ENCODE measurements at regions not wholly inside any gene's neighbourhood (a gene's known extent, or its start where the extent isn't known, plus 50 kb on each side); places are given as distances from the start of the nearest gene placed in this dataset.

DNA sequence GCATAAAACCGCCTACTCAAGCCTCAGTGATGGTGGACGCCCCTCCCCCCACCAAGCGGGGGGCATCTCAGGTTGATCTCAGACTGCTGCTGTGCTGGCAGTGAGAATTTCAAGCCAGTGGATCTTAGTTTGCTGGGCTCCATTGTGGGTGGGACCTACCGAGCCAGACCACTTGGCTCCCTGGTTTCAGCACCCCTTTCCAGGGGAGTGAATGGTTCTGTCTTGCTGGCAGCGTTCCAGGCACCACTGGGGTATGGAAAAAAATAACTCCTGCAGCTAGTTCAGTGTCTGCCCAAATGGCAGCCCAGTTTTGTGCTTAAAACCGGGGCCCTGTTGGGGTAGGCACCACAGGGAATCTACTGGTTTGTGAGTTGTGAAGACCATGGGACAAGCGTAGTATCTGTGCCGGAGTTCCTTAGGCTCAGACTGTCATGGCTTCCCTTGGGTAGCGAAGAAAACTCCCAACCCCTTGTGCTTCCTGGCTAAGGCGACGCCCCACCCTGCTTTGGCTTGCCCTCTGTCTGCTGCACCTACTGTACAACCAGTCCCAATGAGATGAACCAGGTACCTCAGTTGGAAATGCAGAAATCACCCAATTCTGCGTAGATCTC lies 1334.5 kb upstream of the ADGRB3 start:
- FAIRE-seq = no peak

GRCh38 chr6:67292169-67292568 lies 1342.9 kb upstream of the ADGRB3 start:
- FAIRE-seq = no peak

- FAIRE-seq = no peak
Measured at GRCh38 chr6:67287566-67287965, 1347.5 kb upstream of the ADGRB3 start.

- FAIRE-seq = peak; percentile 21
Measured at GRCh38 chr6:67285770-67286495, 1349.1 kb upstream of the ADGRB3 start.

GRCh38 chr6:67277312-67277711 lies 1357.8 kb upstream of the ADGRB3 start:
- no peak for FAIRE-seq

GRCh38 chr6:67265996-67266921 lies 1368.8 kb upstream of the ADGRB3 start:
- FAIRE-seq = no peak

- FAIRE-seq = no peak
Measured at GRCh38 chr6:67252663-67253062, 1382.4 kb upstream of the ADGRB3 start.

GRCh38 chr6:67248077-67248476 lies 1387.0 kb upstream of the ADGRB3 start:
- no peak for FAIRE-seq

GRCh38 chr6:67244037-67244436 lies 1391.0 kb upstream of the ADGRB3 start:
- FAIRE-seq = peak; percentile 77

GRCh38 chr6:67237277-67237676 lies 1397.8 kb upstream of the ADGRB3 start:
- peak; percentile 74 for FAIRE-seq

DNA sequence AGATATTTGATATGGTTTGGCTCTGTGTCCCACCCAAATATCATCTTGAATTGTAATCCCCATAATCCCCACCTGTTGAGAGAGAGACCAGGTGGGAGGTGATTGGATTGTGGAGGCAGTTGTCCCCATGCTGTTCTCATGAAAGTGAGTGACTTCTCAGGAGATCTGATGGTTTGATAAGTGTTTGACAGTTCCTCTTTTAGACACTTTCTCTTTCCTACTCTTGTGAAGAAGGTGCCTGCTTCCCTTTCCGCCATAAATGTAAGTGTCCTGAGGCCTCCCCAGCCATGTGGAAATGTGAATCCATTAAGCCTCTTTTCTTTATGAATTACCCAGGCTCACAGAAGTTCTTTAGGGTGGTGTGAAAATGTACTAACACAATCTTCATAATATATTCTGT lies 1404.0 kb upstream of the ADGRB3 start:
- FAIRE-seq = no peak

DNA sequence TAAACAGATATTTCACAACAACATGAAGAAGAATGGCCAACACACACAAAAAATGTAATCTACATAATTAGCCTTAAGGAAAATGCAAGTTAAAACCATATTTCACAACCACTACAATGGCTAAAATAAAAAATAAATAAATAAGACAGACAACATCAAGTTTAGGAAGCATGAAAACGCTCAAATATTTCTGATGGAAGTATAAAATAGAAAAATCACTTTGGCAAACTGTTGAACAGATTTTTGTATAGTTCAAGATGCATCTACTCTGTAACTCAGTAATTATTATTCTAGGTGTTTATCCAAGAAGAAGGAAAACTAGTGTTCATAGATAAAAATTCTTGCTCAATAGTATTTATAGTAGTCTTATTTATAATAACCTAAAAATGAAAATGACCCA lies 1410.1 kb upstream of the ADGRB3 start:
- FAIRE-seq = no peak

GRCh38 chr6:67221226-67221625 lies 1413.9 kb upstream of the ADGRB3 start:
- no peak for FAIRE-seq

GRCh38 chr6:67219346-67219745 lies 1415.7 kb upstream of the ADGRB3 start:
- no peak for FAIRE-seq

- no peak for FAIRE-seq
Measured at GRCh38 chr6:67212584-67212983, 1422.5 kb upstream of the ADGRB3 start.

GRCh38 chr6:67210450-67210849 lies 1424.6 kb upstream of the ADGRB3 start:
- FAIRE-seq = no peak

DNA sequence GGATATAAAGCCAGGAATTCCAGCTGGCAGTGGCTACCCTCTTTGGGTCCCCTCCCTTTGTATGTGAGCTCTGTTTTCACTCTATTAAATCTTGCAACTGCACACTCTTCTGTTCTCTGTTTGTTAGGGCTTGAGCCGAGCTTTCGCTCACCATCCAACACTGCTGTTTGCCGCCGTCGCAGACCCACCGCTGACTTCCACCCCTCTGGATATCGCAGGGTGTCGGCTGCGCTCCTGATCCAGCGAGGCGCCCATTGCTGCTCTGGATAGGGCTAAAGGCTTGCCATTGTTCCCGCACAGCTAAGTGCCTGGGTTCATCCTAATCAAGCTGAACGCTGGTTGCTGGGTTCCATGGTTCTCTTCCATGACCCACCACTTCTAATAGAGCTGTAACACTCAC lies 1433.5 kb upstream of the ADGRB3 start:
- no peak for FAIRE-seq

DNA sequence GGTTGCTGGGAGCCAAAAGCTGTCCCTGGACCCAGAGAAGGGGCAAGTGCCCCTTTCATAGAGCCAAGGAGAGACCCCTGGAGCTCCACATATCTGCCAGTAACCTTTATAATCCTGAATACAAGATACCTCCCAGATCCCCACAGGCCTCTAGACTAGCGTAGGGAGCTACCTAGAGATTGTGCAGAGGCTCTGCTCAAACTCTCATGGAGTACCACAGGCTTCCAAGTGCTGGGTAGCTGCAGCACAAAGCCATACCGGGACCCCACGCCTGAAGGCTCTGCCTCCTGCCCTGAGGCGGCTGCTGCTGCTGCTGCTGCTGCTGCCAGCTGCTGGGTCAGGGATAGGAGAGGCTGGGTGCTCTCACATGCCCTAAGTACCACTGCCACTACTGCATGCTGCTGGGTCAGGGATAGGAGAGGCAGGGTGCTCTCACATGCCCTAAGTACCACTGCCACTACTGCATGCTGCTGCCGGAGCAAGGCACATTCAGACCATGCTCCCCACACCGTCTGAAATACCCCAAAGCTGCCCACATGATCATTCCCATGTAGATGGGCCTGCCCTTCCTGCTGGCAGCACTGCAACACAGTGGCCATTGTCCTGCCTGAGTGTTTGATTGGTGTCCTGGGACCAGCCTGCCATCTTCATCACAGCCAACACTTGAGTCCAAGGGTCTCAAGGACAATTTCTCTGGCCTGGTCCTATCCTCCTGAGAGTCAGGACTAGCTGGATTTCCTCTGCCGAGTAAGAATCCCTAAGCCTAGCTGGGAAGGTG lies 1434.3 kb upstream of the ADGRB3 start:
- FAIRE-seq = no peak

DNA sequence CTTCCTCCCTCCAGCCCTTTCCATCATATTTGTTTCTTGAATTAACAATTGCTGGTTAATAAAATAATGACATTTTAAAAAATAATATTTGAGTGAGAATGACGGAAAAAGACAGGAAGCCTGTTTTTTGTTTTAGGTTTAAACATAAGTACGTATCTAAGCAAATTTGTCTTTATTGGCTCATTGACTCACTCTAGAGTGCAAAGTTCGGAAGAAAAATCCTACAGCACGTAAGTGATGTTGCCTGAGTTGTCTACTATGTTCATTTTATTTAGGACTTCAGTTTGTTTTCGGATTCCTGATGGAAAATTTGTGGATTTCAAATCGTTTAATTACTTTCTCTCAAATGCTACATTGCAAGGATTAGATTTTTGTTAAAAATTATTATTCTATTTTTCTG lies 1435.7 kb upstream of the ADGRB3 start:
- FAIRE-seq = no peak

DNA sequence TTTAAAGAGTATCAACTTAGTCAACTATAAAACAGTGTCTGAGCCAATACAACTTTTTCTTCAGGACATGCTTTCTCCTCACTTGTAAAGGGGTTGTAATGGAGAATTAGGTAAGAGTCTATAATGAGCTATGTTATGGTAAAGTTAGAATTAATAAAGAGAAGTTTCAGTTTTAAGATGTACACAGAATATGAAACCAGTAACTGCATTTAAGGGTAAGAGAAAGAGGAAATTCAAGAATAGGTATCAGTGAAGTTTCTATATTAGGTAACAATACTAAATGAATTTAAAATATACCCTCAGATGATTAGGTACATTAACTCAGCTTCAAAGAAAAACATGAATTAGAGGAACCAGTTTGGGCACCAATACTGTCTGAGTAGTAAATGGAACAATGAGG lies 1444.3 kb upstream of the ADGRB3 start:
- no peak for FAIRE-seq

DNA sequence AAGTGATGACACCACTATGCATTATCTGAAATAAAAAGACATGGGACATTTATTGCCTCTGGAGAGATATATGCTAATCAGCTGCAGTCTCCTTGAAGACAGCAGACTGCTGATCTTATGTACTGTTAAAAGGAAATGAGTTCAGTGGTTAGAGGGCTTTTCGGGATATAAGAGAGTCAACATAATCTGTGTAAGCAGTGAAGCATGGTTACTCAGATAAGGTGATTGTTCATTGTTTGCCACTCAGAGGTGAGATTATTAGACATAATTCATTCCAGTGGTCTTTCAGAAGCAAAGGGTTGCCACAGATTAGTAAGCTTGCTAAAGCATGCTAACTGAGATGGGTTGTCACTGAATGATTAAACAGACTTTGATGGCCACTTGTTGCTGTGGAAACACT lies 1450.7 kb upstream of the ADGRB3 start:
- no peak for FAIRE-seq

DNA sequence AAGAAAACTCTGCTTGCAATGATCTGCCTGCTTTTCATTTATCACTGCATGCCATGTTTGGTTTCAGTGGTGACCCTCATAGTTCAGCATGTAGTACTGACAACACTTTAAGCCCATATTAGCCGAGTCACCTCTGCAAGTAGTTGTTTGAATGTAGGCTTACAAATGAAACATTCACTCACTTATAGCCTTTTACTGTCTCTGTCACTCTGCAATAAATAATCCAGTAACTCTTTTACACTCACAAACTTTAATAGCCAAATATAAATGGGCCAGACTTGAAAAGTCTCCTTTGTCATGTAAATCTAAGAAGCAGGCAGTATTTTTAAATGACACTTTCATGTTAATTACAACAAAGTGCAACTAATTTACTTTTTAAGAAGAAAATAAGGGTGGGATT lies 1460.0 kb upstream of the ADGRB3 start:
- no peak for FAIRE-seq

DNA sequence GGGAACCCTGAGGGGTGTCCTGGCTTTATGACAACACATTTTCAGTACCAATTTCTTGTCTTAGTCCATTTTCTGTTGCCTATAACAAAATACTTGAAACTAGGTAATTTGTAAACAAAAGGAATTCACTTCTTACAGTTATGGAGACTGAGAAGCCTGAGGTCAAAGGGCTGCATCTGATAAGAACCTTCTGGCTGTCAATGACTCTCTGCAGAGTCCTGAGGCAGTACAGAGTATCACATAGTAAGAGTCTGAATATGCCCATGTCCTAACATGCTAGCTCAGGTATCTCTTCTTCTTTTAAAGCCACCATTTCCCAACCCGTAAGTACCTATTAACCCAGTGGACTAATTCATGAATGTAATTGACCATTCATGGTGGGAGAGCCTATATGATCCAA lies 1458.6 kb upstream of the EYS start:
- FAIRE-seq = no peak

Data from A204.1 (cell line).